Tibial nerve (tissue), 3 donors: ENCODE measurements at regions not wholly inside any gene's neighbourhood (a gene's known extent, or its start where the extent isn't known, plus 50 kb on each side); places are given as distances from the start of the nearest gene placed in this dataset.
"Not testable (repeated sequence)": the region's sequence is repeated elsewhere in the genome, so short reads cannot be mapped to it uniquely, and the experiment has no call there.

Experiments used
- CTCF ChIP-seq, 5 experiments: fragments of 200-600 bp in 3 of 5; fragments of 450-650 bp in 2 of 5; sonication (generic) in 3 of 5; IDR thresholded peaks; one replicate each; pipeline ENCODE4 v1.5.1; 2016 to 2019; ENCODE audit warnings: antibody characterized with exemption in 5 of 5, mild to moderate bottlenecking in 3 of 5, moderate library complexity in 2 of 5
- POLR2A ChIP-seq, 2 donors: fragments of 450-650 bp; IDR thresholded peaks; one replicate each; pipeline ENCODE4 v1.6.1; 2017; ENCODE audit warnings: antibody characterized with exemption in 2 of 2, mild to moderate bottlenecking in 2 of 2, moderate library complexity in 2 of 2

- TF ChIP-seq CTCF, POLR2A (IDR thresholded peaks at IDR 0.05): not testable (repeated sequence)
Measured at GRCh38 chr12:9294072-9294620, 86.0 kb upstream of the PZP start.
